A549 (cell line): ENCODE measurements at regions not wholly inside any gene's neighbourhood (a gene's known extent, or its start where the extent isn't known, plus 50 kb on each side); places are given as distances from the start of the nearest gene placed in this dataset.

Experiments
- BHLHE40 ChIP-seq: IDR thresholded peaks from 2 replicates; pipeline ENCODE4 v1.6.1; 2012; ENCODE audit warnings: low read depth, low read length, inconsistent platforms
- CEBPB ChIP-seq, 2 experiments: fragments of >200 bp in 1 of 2; sonication (Bioruptor Twin) in 1 of 2; formaldehyde crosslinking in 1 of 2; IDR thresholded peaks; 2 replicates each; pipeline ENCODE4 v1.6.1; 2012 to 2016
- CHD2 ChIP-seq: fragments of 150-350 bp; IDR thresholded peaks from 2 replicates; pipeline ENCODE4 v1.6.1; 2014; ENCODE audit warnings: low read length; ENCODE audit not compliant: partially characterized antibody
- EHMT2 ChIP-seq: fragments of 200-600 bp; sonication (generic); IDR thresholded peaks from 2 replicates; pipeline ENCODE4 v1.6.1; 2016; ENCODE audit warnings: antibody characterized with exemption, low read depth, mild to moderate bottlenecking, moderate library complexity
- HDAC2 ChIP-seq: fragments of 200-600 bp; sonication (generic); IDR thresholded peaks from 2 replicates; pipeline ENCODE4 v1.6.1; 2016
- MAFK ChIP-seq: fragments of 450-650 bp; IDR thresholded peaks from 2 replicates; pipeline ENCODE4 v1.6.1; 2014; ENCODE audit not compliant: partially characterized antibody
- NR3C1 ChIP-seq: fragments of >200 bp; sonication (Bioruptor Twin); formaldehyde crosslinking; IDR thresholded peaks from 3 replicates; pipeline ENCODE4 v1.6.1; 2017
- POLR2A ChIP-seq: IDR thresholded peaks from 2 replicates; pipeline ENCODE4 v1.6.1; 2012; ENCODE audit warnings: mild to moderate bottlenecking, low read length
- TF ChIP-seq, protein P1 (sequence below): fragments of >200 bp; sonication (Bioruptor Twin); formaldehyde crosslinking; IDR thresholded peaks from 3 replicates; pipeline ENCODE4 v1.5.1; 2016
- TF ChIP-seq, protein P2 (sequence below): fragments of 150-350 bp; IDR thresholded peaks from 2 replicates; pipeline ENCODE4 v1.6.1; 2014; ENCODE audit warnings: low read depth, mild to moderate bottlenecking, low read length

GRCh38 chr12:107337346-107338095 lies 244.2 kb upstream of the CRY1 start:
- TF ChIP-seq, protein P1, sequence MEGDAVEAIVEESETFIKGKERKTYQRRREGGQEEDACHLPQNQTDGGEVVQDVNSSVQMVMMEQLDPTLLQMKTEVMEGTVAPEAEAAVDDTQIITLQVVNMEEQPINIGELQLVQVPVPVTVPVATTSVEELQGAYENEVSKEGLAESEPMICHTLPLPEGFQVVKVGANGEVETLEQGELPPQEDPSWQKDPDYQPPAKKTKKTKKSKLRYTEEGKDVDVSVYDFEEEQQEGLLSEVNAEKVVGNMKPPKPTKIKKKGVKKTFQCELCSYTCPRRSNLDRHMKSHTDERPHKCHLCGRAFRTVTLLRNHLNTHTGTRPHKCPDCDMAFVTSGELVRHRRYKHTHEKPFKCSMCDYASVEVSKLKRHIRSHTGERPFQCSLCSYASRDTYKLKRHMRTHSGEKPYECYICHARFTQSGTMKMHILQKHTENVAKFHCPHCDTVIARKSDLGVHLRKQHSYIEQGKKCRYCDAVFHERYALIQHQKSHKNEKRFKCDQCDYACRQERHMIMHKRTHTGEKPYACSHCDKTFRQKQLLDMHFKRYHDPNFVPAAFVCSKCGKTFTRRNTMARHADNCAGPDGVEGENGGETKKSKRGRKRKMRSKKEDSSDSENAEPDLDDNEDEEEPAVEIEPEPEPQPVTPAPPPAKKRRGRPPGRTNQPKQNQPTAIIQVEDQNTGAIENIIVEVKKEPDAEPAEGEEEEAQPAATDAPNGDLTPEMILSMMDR: no peak
- TF ChIP-seq CEBPB (IDR thresholded peaks at IDR 0.05) (no peak), NR3C1 (no peak), MAFK (no peak), EHMT2 (no peak), BHLHE40 (no peak), POLR2A (no peak), CHD2 (no peak), HDAC2 (no peak)
- TF ChIP-seq, protein P2, sequence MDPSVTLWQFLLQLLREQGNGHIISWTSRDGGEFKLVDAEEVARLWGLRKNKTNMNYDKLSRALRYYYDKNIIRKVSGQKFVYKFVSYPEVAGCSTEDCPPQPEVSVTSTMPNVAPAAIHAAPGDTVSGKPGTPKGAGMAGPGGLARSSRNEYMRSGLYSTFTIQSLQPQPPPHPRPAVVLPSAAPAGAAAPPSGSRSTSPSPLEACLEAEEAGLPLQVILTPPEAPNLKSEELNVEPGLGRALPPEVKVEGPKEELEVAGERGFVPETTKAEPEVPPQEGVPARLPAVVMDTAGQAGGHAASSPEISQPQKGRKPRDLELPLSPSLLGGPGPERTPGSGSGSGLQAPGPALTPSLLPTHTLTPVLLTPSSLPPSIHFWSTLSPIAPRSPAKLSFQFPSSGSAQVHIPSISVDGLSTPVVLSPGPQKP: no peak
